Activated CD8-positive, alpha-beta memory T cell treated with anti-CD3 and anti-CD28 coated beads, Interleukin-2, amount 10 ng/mL, durations not matched to agents 7 days and 5 days (primary cell): ENCODE measurements at regions not wholly inside any gene's neighbourhood (a gene's known extent, or its start where the extent isn't known, plus 50 kb on each side); places are given as distances from the start of the nearest gene placed in this dataset.
"Not testable (repeated sequence)": the region's sequence is repeated elsewhere in the genome, so short reads cannot be mapped to it uniquely, and the experiment has no call there.

Experiments
- ATAC-seq: fragments of 150-1000 bp; cut with Tn5 transposase; one replicate; pipeline ENCODE4 v1.10.0; 2021; ENCODE audit warnings: moderate library complexity
- CTCF ChIA-PET: fragments of 350-600 bp; sonication (Branson Sonifier 250); formaldehyde crosslinking; loops from one replicate; lab custom pipeline; 2021; ENCODE audit warnings: antibody characterized with exemption; lab: Charles Lee
- DNase-seq: peaks from one replicate; pipeline ENCODE4 v3.0.0-alpha.2; 2020
- H3K27ac Mint-ChIP-seq: one replicate; pipeline ENCODE4 v1.8.0; 2021; ENCODE audit warnings: mild to moderate bottlenecking, mixed read lengths
- H3K27me3 Mint-ChIP-seq: one replicate; pipeline ENCODE4 v1.8.0; 2021; ENCODE audit warnings: mixed read lengths
- H3K36me3 Mint-ChIP-seq: one replicate; pipeline ENCODE4 v1.8.0; 2021; ENCODE audit warnings: mild to moderate bottlenecking, mixed read lengths
- H3K4me1 Mint-ChIP-seq: one replicate; pipeline ENCODE4 v1.8.0; 2021; ENCODE audit warnings: mixed read lengths
- H3K4me3 Mint-ChIP-seq: one replicate; pipeline ENCODE4 v1.8.0; 2021; ENCODE audit warnings: mild to moderate bottlenecking, moderate library complexity, mixed read lengths
- H3K9me3 Mint-ChIP-seq: one replicate; pipeline ENCODE4 v1.8.0; 2022; ENCODE audit warnings: low read depth, mixed read lengths

DNA sequence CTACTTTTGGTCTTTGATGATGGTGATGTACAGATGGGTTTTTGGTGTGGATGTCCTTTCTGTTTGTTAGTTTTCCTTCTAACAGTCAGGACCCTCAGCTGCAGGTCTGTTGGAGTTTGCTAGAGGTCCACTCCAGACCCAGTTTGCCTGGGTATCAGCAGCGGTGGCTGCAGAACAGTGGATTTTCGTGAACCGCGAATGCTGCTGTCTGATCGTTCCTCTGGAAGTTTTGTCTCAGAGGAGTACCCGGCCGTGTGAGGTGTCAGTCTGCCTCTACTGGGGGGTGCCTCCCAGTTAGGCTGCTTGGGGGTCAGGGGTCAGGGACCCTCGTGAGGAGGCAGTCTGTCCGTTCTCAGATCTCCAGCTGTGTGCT, 56.6 kb upstream of the TNFAIP8 start:
- H3K27me3 Mint-ChIP-seq, H3K9me3 Mint-ChIP-seq, ATAC-seq, DNase-seq: not testable (repeated sequence)
- H3K4me1 Mint-ChIP-seq, result peaks cover 59% of the 10 kb centered on the region
- H3K36me3 Mint-ChIP-seq, result peaks cover 19% of the 10 kb centered on the region
- CTCF ChIA-PET, result interaction anchor here (0.7 to 2.6 kb wide), 8 partner anchors 9 to 311 kb away, joined by 3 to 16 read pairs (median 6); no protein-coding TSS in a partner anchor
- peak overlapping the region; percentile 91 for H3K27ac Mint-ChIP-seq
- peak overlapping the region; percentile 81 for H3K4me3 Mint-ChIP-seq

DNA sequence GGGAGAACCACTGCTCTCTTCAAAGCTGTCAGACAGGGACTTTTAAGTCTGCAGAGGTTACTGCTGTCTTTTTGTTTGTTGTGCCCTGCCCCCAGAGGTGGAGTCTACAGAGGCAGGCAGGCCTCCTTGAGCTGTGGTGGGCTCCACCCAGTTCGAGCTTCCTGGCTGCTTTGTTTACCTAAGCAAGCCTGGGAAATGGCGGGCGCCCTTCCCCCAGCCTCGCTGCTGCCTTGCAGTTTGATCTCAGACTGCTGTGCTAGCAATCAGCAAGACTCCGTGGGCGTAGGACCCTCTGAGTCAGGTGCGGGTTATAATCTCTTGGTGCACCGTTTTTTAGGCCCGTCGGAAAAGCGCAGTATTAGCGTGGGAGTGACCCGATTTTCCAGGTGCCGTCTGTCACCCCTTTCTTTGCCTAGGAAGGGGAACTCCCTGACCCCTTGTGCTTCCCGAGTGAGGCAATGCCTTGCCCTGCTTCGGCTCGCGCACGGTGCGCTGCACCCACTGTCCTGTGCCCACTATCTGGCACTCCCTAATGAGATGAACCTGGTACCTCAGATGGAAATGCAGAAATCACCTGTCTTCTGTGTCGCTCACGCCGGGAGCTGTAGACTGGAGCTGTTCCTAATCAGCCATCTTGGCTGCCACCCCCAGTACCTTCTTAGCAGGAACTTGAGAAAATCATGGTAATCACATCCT, 56.1 kb upstream of the TNFAIP8 start:
- H3K4me1 Mint-ChIP-seq, result peaks cover 59% of the 10 kb centered on the region
- H3K4me3 Mint-ChIP-seq, result peak overlapping the region; percentile 81
- peak overlapping the region; percentile 91 for H3K27ac Mint-ChIP-seq
- CTCF ChIA-PET, result interaction anchor here (0.7 to 2.6 kb wide), 8 partner anchors 8 to 312 kb away, joined by 3 to 16 read pairs (median 6); no protein-coding TSS in a partner anchor
- peak; percentile 90 for DNase-seq
- not testable (repeated sequence) for H3K9me3 Mint-ChIP-seq, H3K27me3 Mint-ChIP-seq
- peak; percentile 41 for ATAC-seq
- H3K36me3 Mint-ChIP-seq, result peaks cover 20% of the 10 kb centered on the region

DNA sequence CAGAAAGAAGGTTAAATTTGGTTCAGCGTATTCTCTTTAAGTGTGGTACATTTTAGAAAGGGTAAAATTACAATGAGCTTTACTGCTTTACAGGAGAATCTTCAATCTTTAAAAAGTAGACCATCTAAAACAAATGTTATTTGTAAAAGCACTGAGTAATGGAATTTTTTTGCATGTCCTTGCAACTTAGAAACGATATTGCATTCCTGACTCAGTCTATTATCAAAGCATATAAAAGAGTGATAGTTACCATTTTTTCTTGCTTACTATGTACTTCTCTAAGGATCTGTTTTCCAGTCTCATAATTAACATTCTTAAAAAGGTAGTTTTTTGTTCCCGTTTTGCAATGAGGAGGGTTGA, 55.5 kb upstream of the TNFAIP8 start:
- H3K36me3 Mint-ChIP-seq, result peaks cover 19% of the 10 kb centered on the region
- ATAC-seq, result no peak
- no peaks in the 10 kb centered on the region for H3K27me3 Mint-ChIP-seq

DNA sequence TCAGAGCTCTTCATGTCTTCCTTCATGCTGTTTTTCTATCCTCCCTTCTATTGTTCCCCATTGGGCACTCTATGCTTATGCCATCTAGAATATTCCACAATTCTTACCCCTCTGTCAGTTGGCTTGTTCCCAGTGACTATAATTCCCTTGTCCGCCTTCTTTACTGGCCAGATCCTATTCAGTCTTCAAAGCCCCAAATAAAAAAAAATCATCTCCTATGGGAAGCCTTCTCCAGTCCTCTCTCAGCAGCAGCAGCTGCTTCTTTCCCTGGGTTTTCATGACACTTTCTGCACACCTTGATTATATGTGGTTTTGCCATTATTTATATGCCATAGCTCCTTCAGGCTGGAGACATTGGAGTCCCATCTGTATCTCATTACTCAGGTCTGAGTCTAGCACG, 54.6 kb upstream of the TNFAIP8 start:
- DNase-seq, result no peak
- ATAC-seq, result no peak
- Mint-ChIP-seq H3K36me3 (peaks cover 20% of the 10 kb centered on the region), H3K27me3 (no peaks in the 10 kb centered on the region), H3K27ac (no peak overlapping the region), H3K4me1 (peaks cover 70% of the 10 kb centered on the region), H3K9me3 (no peaks in the 10 kb centered on the region), H3K4me3 (no peak overlapping the region)
- CTCF ChIA-PET, result interaction anchor here (2.4 to 2.6 kb wide), 3 partner anchors 11 to 14 kb away, joined by 9 to 16 read pairs (median 16); no protein-coding TSS in a partner anchor

More for the DNA sequence above, 55.5 kb upstream of the TNFAIP8 start:
- H3K9me3 Mint-ChIP-seq, result no peaks in the 10 kb centered on the region
- no peak for DNase-seq
- peak overlapping the region; percentile 81 for H3K4me3 Mint-ChIP-seq
- CTCF ChIA-PET, result interaction anchor here (1.0 to 2.6 kb wide), 7 partner anchors 8 to 32 kb away, joined by 3 to 16 read pairs (median 9); no protein-coding TSS in a partner anchor
- peak overlapping the region; percentile 91 for H3K27ac Mint-ChIP-seq
- H3K4me1 Mint-ChIP-seq, result peaks cover 61% of the 10 kb centered on the region

DNA sequence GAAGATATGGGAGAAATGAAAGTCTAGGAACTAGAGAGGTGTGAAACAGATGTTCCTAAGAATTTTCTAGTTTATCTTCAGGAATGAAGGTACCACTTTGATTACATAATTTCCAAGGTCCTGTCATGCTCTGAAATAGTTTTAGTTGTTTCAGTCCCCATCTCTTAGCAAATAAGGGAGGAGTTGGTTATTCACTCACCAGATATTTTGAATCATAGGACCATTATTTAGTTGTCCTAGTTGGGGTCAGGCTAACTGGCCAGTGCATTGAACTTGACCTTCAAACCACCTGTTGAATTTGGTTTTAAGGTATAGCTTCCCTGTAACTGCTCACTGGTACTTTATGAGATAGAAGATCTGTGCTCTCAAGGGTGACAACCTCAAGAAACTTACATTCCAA, 53.9 kb upstream of the TNFAIP8 start:
- H3K27me3 Mint-ChIP-seq, result no peaks in the 10 kb centered on the region
- H3K27ac Mint-ChIP-seq, result peak overlapping the region; percentile 11
- H3K4me1 Mint-ChIP-seq, result peaks cover 73% of the 10 kb centered on the region
- DNase-seq (no peak), ATAC-seq (no peak)
- no peaks in the 10 kb centered on the region for H3K9me3 Mint-ChIP-seq
- peaks cover 19% of the 10 kb centered on the region for H3K36me3 Mint-ChIP-seq
- CTCF ChIA-PET, result interaction anchor here (1.0 to 1.2 kb wide), 2 partner anchors 14 to 280 kb away, joined by 3 to 5 read pairs; no protein-coding TSS in a partner anchor
- H3K4me3 Mint-ChIP-seq, result no peak overlapping the region

DNA sequence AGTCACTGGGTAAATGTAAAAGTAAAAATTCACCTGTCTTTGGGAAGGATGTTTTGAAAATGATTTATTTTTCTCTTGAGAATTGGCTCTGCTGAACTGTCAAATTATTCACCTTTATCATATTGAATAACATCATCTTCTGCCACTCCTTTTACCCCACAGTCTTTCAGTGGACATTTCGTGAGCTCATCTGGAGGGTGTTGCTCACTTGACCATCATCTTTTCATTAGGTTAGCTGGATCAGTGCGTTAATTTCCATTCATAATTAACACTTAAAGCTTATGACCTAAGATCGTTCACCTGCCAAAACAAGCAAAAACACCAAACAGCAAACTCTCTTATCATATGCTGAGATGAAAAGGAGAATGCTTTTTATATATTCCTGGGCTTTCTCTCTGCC, 53.4 kb upstream of the TNFAIP8 start:
- DNase-seq (no peak), ATAC-seq (no peak)
- Mint-ChIP-seq H3K27ac (peak overlapping the region; percentile 71), H3K27me3 (no peaks in the 10 kb centered on the region), H3K9me3 (no peaks in the 10 kb centered on the region), H3K4me1 (peaks cover 77% of the 10 kb centered on the region), H3K36me3 (peaks cover 18% of the 10 kb centered on the region), H3K4me3 (no peak overlapping the region)
- CTCF ChIA-PET, result interaction anchor here (1.0 to 1.2 kb wide), 2 partner anchors 13 to 281 kb away, joined by 3 to 5 read pairs; no protein-coding TSS in a partner anchor

DNA sequence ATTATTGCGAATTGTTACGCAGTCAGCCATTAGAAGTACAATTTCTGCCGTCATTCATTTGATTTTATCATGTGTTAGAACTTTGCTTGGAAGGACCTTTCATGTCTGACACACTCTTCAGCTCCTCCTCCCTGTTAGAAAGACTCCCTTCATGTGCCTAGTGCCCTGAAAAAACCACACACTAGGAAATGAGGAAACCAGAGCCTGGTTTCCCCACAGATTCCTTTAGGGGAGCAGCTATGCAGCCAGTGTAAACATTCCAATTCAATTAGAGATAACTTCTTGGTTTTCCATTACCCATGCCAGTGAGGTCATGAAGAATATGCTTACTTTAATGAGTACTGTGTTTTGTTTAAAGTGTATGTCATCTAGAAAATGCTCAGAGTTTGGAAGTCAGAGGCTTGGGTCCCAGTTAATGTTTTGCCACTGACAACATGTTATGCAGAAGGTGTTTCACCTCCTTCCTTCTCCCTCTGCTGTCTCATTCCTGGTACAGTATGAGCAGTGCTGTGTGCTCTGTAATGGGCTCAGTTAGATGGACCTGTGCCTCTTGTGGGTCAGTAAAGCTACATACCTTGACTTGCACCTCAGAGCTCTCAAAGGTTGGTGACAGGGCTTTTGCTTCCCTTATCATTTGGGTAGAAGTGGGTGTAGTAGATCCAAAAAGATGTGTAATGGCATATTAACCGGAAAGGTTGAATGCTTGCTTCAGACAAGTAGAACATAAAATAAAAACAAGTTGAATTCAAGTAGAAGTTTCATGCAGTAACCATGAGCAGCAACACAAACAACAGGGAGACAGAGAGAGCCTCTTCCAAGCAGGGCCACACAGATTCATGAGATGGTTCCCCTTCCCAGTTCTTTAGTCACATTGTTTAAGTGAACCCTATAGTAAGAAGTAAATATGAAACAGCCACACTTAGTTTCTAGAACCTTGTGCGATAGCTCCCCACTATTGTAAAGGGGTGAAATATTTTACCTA, 52.6 kb upstream of the TNFAIP8 start:
- no peak overlapping the region for H3K4me3 Mint-ChIP-seq
- CTCF ChIA-PET, result interaction anchor here (0.8 to 1.5 kb wide), 7 partner anchors 12 to 281 kb away, joined by 3 to 5 read pairs (median 3); no protein-coding TSS in a partner anchor
- DNase-seq (no peak), ATAC-seq (peak; percentile 23)
- H3K36me3 Mint-ChIP-seq, result peaks cover 19% of the 10 kb centered on the region
- H3K27ac Mint-ChIP-seq, result peak overlapping the region; percentile 71
- peaks cover 83% of the 10 kb centered on the region for H3K4me1 Mint-ChIP-seq
- H3K27me3 Mint-ChIP-seq, result no peaks in the 10 kb centered on the region
- no peaks in the 10 kb centered on the region for H3K9me3 Mint-ChIP-seq

DNA sequence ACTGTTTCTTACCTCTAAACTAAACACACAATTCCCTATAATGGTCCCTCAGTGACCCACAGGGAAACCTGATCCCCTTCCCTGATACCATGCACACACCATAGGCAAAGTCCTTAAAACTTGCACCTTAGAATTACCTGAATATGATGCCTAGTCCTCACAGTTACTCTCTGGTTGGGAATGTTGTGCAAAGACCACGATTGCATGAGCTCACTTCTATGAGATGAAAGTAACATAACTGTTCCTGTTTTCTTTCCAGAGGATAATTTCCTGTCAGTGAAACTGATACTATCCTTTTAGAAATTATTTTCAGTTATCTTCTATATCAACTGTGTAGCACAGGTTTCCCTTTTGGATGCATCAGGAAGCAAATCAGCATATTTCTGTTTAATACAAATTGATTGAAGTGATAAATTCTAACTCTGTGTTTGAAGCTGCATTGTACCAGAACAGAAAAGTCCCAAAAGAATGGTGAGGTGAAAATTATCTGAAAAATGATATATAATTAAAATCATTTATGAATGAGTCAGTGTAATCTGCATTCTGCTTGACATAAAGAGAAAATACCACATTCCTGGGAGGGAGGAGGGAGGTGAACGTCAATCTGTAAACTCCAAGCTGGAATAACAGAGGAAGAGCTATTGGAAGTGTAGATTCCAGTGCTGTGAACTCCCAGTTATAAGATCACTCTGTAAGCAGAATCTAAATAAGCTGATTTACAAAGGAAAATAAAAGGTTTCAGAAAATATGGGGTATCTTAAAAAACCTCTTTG, 51.2 kb upstream of the TNFAIP8 start:
- peak overlapping the region; percentile 12 for H3K27ac Mint-ChIP-seq
- H3K36me3 Mint-ChIP-seq, result peaks cover 26% of the 10 kb centered on the region
- no peak overlapping the region for H3K4me3 Mint-ChIP-seq
- CTCF ChIA-PET, result interaction anchor here (0.8 to 1.5 kb wide), 8 partner anchors 11 to 108 kb away, joined by 3 to 5 read pairs (median 3); no protein-coding TSS in a partner anchor
- H3K4me1 Mint-ChIP-seq, result peaks cover 86% of the 10 kb centered on the region
- H3K27me3 Mint-ChIP-seq, result no peaks in the 10 kb centered on the region
- no peak for ATAC-seq
- no peaks in the 10 kb centered on the region for H3K9me3 Mint-ChIP-seq
- DNase-seq, result no peak
